Endodermal cell (in vitro differentiated cells): ENCODE measurements at regions not wholly inside any gene's neighbourhood (a gene's known extent, or its start where the extent isn't known, plus 50 kb on each side); places are given as distances from the start of the nearest gene placed in this dataset.

ENCODE experiments used
- DNase-seq: peaks from one replicate; pipeline ENCODE4 v3.0.0-alpha.2; 2017
- H3K27ac ChIP-seq: 2 replicates; pipeline ENCODE4 v1.5.1; 2013; ENCODE audit warnings: mild to moderate bottlenecking, low read depth, low read length, moderate library complexity
- H3K27me3 ChIP-seq: 2 replicates; pipeline ENCODE4 v1.6.1; 2013; ENCODE audit warnings: mild to moderate bottlenecking, low read length, moderate library complexity; ENCODE audit not compliant: insufficient read depth, control insufficient read depth, poor library complexity, severe bottlenecking
- H3K36me3 ChIP-seq: 2 replicates; pipeline ENCODE4 v1.7.0; 2013; ENCODE audit warnings: mild to moderate bottlenecking, low read length, moderate library complexity; ENCODE audit not compliant: control insufficient read depth, insufficient read depth
- H3K4me1 ChIP-seq: one replicate; pipeline ENCODE4 v1.7.0; 2013; ENCODE audit warnings: low read length; ENCODE audit not compliant: control insufficient read depth, insufficient read depth
- H3K4me3 ChIP-seq: 2 replicates; pipeline ENCODE4 v1.5.1; 2013; ENCODE audit warnings: mild to moderate bottlenecking, low read length, moderate library complexity
- H3K9ac ChIP-seq: 2 replicates; pipeline ENCODE4 v1.6.1; 2013; ENCODE audit warnings: mild to moderate bottlenecking, low read length, moderate library complexity; ENCODE audit not compliant: poor library complexity, severe bottlenecking; ENCODE audit errors: extremely low read depth
- H3K9me3 ChIP-seq: 2 replicates; pipeline ENCODE4 v1.6.1; 2013; ENCODE audit warnings: mild to moderate bottlenecking, low read length, moderate library complexity; ENCODE audit not compliant: control insufficient read depth
- H3K27ac Mint-ChIP-seq: 2 replicates; pipeline ENCODE4 v1.8.0; 2020; ENCODE audit warnings: mixed read lengths
- H3K27me3 Mint-ChIP-seq: 2 replicates; pipeline ENCODE4 v1.8.0; 2021; ENCODE audit warnings: mild to moderate bottlenecking, mixed read lengths; ENCODE audit not compliant: insufficient read depth
- H3K36me3 Mint-ChIP-seq: 2 replicates; pipeline ENCODE4 v1.8.0; 2020; ENCODE audit warnings: low read depth, mixed read lengths
- H3K4me1 Mint-ChIP-seq: 2 replicates; pipeline ENCODE4 v1.8.0; 2020; ENCODE audit warnings: mixed read lengths
- H3K4me3 Mint-ChIP-seq: 2 replicates; pipeline ENCODE4 v1.8.0; 2020; ENCODE audit warnings: mild to moderate bottlenecking, moderate library complexity, mixed read lengths
- H3K9me3 Mint-ChIP-seq: 2 replicates; pipeline ENCODE4 v1.8.0; 2020; ENCODE audit warnings: mild to moderate bottlenecking, mixed read lengths
- WGBS, 2 experiments: methylation state at CpG; one replicate each; pipeline versions ENCODE4 v1.1.5 to v1.1.7; 2013; ENCODE audit warnings: missing lambda C conversion rate in 2 of 2, mixed read lengths in 1 of 2; ENCODE audit not compliant: insufficient coverage in 1 of 2, insufficient read length in 1 of 2; 5-methylcytosine and 5-hydroxymethylcytosine counted together
- TF ChIP-seq, protein P1 (sequence below): fragments of 200-600 bp; sonication (generic); conservative IDR thresholded peaks from 2 replicates; pipeline ENCODE4 v1.5.0; 2021; ENCODE audit warnings: antibody characterized with exemption, mild to moderate bottlenecking

DNA sequence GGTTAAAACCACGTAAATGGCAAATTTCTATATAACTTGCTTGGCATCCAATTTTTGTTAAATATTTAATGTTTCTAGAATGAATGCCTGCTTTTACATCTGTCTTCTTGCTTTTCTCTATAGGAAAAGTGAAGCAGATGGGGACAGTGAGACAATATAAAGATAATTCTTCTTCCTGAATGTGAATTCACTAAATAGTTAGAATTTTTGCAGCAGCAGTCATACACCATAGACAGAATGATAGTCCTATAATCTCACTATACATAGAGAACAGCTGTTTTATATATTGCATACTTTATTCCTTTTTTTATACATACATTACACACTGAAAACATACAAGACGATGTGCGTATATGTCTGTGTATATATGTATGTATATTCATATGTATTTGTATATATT is 1127.3 kb downstream of the PCDH9 start:
- DNase-seq: no peak
- H3K9ac ChIP-seq: no peak overlapping the region
- Mint-ChIP-seq H3K4me1 (no peaks in the 10 kb centered on the region), H3K36me3 (no peaks in the 10 kb centered on the region), H3K27ac (no peak overlapping the region), H3K9me3 (no peaks in the 10 kb centered on the region), H3K4me3 (no peak overlapping the region), H3K27me3 (no peaks in the 10 kb centered on the region)
- H3K4me1 ChIP-seq: no peaks in the 10 kb centered on the region
- 100% methylated on average over 1 of the region's 3 CpGs for WGBS, 2 experiments
- H3K27ac ChIP-seq: no peak overlapping the region
- no peak overlapping the region for H3K4me3 ChIP-seq
- no peaks in the 10 kb centered on the region for H3K27me3 ChIP-seq
- TF ChIP-seq, protein P1, sequence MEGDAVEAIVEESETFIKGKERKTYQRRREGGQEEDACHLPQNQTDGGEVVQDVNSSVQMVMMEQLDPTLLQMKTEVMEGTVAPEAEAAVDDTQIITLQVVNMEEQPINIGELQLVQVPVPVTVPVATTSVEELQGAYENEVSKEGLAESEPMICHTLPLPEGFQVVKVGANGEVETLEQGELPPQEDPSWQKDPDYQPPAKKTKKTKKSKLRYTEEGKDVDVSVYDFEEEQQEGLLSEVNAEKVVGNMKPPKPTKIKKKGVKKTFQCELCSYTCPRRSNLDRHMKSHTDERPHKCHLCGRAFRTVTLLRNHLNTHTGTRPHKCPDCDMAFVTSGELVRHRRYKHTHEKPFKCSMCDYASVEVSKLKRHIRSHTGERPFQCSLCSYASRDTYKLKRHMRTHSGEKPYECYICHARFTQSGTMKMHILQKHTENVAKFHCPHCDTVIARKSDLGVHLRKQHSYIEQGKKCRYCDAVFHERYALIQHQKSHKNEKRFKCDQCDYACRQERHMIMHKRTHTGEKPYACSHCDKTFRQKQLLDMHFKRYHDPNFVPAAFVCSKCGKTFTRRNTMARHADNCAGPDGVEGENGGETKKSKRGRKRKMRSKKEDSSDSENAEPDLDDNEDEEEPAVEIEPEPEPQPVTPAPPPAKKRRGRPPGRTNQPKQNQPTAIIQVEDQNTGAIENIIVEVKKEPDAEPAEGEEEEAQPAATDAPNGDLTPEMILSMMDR: no peak
- H3K9me3 ChIP-seq: no peaks in the 10 kb centered on the region
- H3K36me3 ChIP-seq: no peaks in the 10 kb centered on the region

DNA sequence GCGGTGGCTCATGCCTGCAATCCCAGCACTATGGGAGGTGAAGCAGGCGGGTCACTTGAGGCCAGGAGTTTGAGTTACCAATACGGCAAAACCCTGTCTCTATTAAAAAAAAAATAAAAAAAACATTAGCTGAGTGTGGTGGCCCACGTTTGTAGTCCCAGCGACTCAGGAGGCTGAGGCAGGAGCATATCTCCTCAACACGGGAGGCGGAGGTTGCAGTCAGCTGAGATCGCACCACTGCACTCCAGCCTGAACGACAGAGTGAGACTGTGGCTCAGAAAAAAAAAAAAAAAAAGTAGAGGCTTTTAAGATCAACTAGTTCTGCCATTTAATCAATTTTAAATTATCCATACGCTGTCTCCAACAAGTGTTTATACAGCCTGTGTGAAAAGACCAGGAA is 1130.3 kb downstream of the PCDH9 start:
- no peaks in the 10 kb centered on the region for H3K27me3 Mint-ChIP-seq

DNA sequence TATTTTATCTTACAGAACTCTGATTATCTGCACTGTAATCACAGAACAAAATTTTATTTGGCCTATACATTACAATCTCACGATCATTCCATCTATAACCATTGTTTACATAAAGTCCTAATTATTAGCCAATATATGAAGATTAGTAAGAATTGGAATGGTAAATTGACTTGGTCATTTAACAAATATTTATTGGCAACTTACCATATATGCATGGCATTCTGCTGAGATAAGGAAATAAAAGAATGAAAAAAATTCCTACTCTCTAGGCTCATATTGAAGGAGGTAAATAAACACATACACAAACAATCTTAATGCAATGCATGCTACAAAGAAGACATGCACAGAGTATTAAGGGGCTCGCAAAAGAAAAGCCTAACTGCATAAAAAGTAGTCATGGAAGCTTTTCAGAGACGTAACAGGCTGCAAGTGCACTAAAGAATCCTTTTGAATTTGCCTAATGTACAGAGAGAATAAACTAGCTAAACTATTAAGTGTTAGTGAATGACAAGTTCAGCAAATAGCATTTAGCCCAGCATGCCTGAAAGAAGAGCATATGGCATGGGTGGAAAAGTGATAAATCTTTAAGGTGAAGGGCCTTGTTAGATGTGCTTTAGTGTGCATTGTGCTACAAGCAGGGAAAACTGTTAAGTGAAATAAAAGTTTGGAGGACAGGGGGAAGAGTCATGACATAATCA is 1131.1 kb downstream of the PCDH9 start:
- H3K27ac Mint-ChIP-seq: no peak overlapping the region
- Histone ChIP-seq H3K4me1 (no peaks in the 10 kb centered on the region), H3K9me3 (peaks cover 5% of the 10 kb centered on the region), H3K27ac (no peak overlapping the region), H3K9ac (no peak overlapping the region), H3K27me3 (no peaks in the 10 kb centered on the region), H3K4me3 (no peak overlapping the region), H3K36me3 (no peaks in the 10 kb centered on the region)
- H3K4me1 Mint-ChIP-seq: no peaks in the 10 kb centered on the region
- TF ChIP-seq, protein P1: no peak
- DNase-seq: no peak
- H3K36me3 Mint-ChIP-seq: no peaks in the 10 kb centered on the region
- no peak overlapping the region for H3K4me3 Mint-ChIP-seq
- H3K27me3 Mint-ChIP-seq: no peaks in the 10 kb centered on the region
- H3K9me3 Mint-ChIP-seq: peaks cover 7% of the 10 kb centered on the region
- 78 to 100% methylated on average over 2 to 3 of the region's 3 CpGs for WGBS, 2 experiments

More for the DNA sequence above, 1130.3 kb downstream of the PCDH9 start:
- 94 to 100% methylated on average over 6 to 10 of the region's 10 CpGs for WGBS, 2 experiments
- peaks cover 2% of the 10 kb centered on the region for H3K9me3 ChIP-seq
- TF ChIP-seq, protein P1: no peak
- no peak overlapping the region for H3K4me3 ChIP-seq
- no peaks in the 10 kb centered on the region for H3K4me1 Mint-ChIP-seq
- H3K9me3 Mint-ChIP-seq: peaks cover 5% of the 10 kb centered on the region
- H3K9ac ChIP-seq: no peak overlapping the region
- no peak overlapping the region for H3K27ac Mint-ChIP-seq
- no peaks in the 10 kb centered on the region for H3K4me1 ChIP-seq
- no peaks in the 10 kb centered on the region for H3K36me3 Mint-ChIP-seq
- H3K36me3 ChIP-seq: no peaks in the 10 kb centered on the region
- DNase-seq: peak; percentile 46
- H3K27ac ChIP-seq: no peak overlapping the region
- H3K27me3 ChIP-seq: no peaks in the 10 kb centered on the region
- no peak overlapping the region for H3K4me3 Mint-ChIP-seq
